Upper lobe of left lung (tissue), 4 donors: ENCODE measurements at regions not wholly inside any gene's neighbourhood (a gene's known extent, or its start where the extent isn't known, plus 50 kb on each side); places are given as distances from the start of the nearest gene placed in this dataset.

Experiments
- EP300 ChIP-seq, 4 donors: sonication (generic); formaldehyde crosslinking; IDR thresholded peaks; one replicate each; pipeline ENCODE4 v1.5.1; 2017; ENCODE audit warnings: antibody characterized with exemption in 4 of 4, control low read depth in 2 of 4
- POLR2A ChIP-seq, 4 donors: fragments of 450-650 bp; IDR thresholded peaks; one replicate each; pipeline ENCODE4 v1.5.1; 2016 to 2017; ENCODE audit warnings: antibody characterized with exemption in 4 of 4, mild to moderate bottlenecking in 2 of 4
- POLR2AphosphoS5 ChIP-seq, 2 donors: sonication (generic); formaldehyde crosslinking; IDR thresholded peaks; one replicate each; pipeline ENCODE4 v1.5.1; 2017; ENCODE audit warnings: antibody characterized with exemption in 2 of 2
- TF ChIP-seq, protein P1 (sequence below), 6 experiments: fragments of 450-650 bp in 4 of 6; fragments of 200-600 bp in 2 of 6; sonication (generic) in 2 of 6; IDR thresholded peaks; one replicate each; pipeline ENCODE4 v1.5.1; 2016 to 2019; ENCODE audit warnings: antibody characterized with exemption in 6 of 6

DNA sequence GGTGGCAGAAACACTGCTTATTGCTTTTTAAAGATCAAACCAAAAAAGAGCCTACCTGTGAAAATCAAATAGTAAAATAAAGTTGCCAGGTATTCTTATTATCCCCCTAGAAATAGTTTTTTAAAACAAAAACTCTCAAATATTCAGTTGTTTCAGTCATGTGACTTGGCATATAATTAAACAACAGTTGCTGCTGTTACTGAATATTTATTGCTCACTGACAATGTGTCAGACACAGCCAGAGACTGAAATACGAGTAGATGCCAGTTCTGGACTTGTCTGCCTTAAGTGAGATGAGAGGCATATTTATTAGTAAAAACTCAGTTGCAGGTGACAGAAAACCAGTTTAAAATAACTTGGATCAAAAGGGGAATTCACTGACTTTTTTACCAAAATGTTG, 106.0 kb upstream of the RAB12 start:
- TF ChIP-seq, protein P1, sequence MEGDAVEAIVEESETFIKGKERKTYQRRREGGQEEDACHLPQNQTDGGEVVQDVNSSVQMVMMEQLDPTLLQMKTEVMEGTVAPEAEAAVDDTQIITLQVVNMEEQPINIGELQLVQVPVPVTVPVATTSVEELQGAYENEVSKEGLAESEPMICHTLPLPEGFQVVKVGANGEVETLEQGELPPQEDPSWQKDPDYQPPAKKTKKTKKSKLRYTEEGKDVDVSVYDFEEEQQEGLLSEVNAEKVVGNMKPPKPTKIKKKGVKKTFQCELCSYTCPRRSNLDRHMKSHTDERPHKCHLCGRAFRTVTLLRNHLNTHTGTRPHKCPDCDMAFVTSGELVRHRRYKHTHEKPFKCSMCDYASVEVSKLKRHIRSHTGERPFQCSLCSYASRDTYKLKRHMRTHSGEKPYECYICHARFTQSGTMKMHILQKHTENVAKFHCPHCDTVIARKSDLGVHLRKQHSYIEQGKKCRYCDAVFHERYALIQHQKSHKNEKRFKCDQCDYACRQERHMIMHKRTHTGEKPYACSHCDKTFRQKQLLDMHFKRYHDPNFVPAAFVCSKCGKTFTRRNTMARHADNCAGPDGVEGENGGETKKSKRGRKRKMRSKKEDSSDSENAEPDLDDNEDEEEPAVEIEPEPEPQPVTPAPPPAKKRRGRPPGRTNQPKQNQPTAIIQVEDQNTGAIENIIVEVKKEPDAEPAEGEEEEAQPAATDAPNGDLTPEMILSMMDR (IDR thresholded peaks at IDR 0.05), result no peak
- TF ChIP-seq POLR2AphosphoS5 (IDR thresholded peaks at IDR 0.05) (no peak), POLR2A (IDR thresholded peaks at IDR 0.05) (no peak), EP300 (IDR thresholded peaks at IDR 0.05) (no peak)
